ENCODE measurements at regions not wholly inside any gene's neighbourhood (a gene's known extent, or its start where the extent isn't known, plus 50 kb on each side); places are given as distances from the start of the nearest gene placed in this dataset.

GRCh38 chr13:21930536-21930935, 259.7 kb downstream of the FGF9 start:
- no peak overlapping the region for H3K9ac ChIP-seq (ENCODE audit: extremely low read depth, low read length, poor library complexity, severe bottlenecking)
- Mint-ChIP-seq H3K4me3 (no peak overlapping the region), H3K4me1 (peaks cover 4% of the 10 kb centered on the region), H3K27ac (no peak overlapping the region), H3K36me3 (ENCODE audit: low read depth) (no peaks in the 10 kb centered on the region), H3K27me3 (ENCODE audit: insufficient read depth) (peaks cover 2% of the 10 kb centered on the region), H3K9me3 (no peaks in the 10 kb centered on the region)
- no peaks in the 10 kb centered on the region for H3K36me3 ChIP-seq (ENCODE audit: control insufficient read depth, insufficient read depth, low read length)
- WGBS, 2 experiments (ENCODE audit: insufficient coverage in 1 of 2, insufficient read length in 1 of 2) = 70 to 88% methylated on average over 4 to 6 of the region's 6 CpGs
- no peaks in the 10 kb centered on the region for H3K9me3 ChIP-seq (ENCODE audit: control insufficient read depth, low read length)
- no peaks in the 10 kb centered on the region for H3K4me1 ChIP-seq (ENCODE audit: control insufficient read depth, insufficient read depth, low read length)
- H3K27me3 ChIP-seq (ENCODE audit: control insufficient read depth, insufficient read depth, low read length, poor library complexity, severe bottlenecking) = no peaks in the 10 kb centered on the region
- no peak overlapping the region for H3K27ac ChIP-seq (ENCODE audit: low read depth, low read length)
- no peak overlapping the region for H3K4me3 ChIP-seq (ENCODE audit: low read length)
- no peak for TF ChIP-seq CTCF (conservative IDR thresholded peaks at IDR 0.05)
- DNase-seq = no peak

DNA sequence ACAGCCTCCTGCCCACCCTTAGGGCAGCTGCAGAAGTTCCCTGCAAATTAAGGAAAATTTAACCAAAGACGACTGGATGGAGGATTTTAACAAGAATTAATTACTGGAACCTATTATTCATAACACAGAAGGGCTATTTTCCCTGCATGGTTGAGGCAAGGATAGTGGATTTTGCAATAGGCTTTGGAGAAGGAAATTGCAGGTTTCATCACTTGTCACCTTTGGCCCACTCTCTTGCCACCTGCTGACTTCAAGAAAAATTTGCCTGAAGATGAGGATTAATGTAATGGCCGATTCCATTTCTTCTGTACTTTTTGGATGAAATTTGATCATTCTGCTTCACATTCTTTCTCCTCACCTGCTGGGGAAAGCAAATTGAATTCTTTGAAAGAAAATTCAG, 261.7 kb downstream of the FGF9 start:
- H3K27ac ChIP-seq (ENCODE audit: low read depth, low read length) = no peak overlapping the region

GRCh38 chr13:21932996-21933395, 262.1 kb downstream of the FGF9 start:
- no peak overlapping the region for H3K4me3 ChIP-seq (ENCODE audit: low read length)
- no peaks in the 10 kb centered on the region for H3K4me1 ChIP-seq (ENCODE audit: control insufficient read depth, insufficient read depth, low read length)
- H3K27me3 Mint-ChIP-seq (ENCODE audit: insufficient read depth) = no peaks in the 10 kb centered on the region
- no peak overlapping the region for H3K4me3 Mint-ChIP-seq
- DNase-seq = no peak
- no peak overlapping the region for H3K27ac ChIP-seq (ENCODE audit: low read depth, low read length)
- no peak overlapping the region for H3K27ac Mint-ChIP-seq
- TF ChIP-seq CTCF (conservative IDR thresholded peaks at IDR 0.05) = no peak
- no peak overlapping the region for H3K9ac ChIP-seq (ENCODE audit: extremely low read depth, low read length, poor library complexity, severe bottlenecking)
- no peaks in the 10 kb centered on the region for H3K27me3 ChIP-seq (ENCODE audit: control insufficient read depth, insufficient read depth, low read length, poor library complexity, severe bottlenecking)
- H3K36me3 Mint-ChIP-seq (ENCODE audit: low read depth) = no peaks in the 10 kb centered on the region
- H3K9me3 ChIP-seq (ENCODE audit: control insufficient read depth, low read length) = no peaks in the 10 kb centered on the region
- WGBS, 2 experiments (ENCODE audit: insufficient coverage in 1 of 2, insufficient read length in 1 of 2) = 89 to 91% methylated on average over 5 to 6 of the region's 6 CpGs
- no peaks in the 10 kb centered on the region for H3K36me3 ChIP-seq (ENCODE audit: control insufficient read depth, insufficient read depth, low read length)
- H3K4me1 Mint-ChIP-seq = peaks cover 4% of the 10 kb centered on the region
- no peaks in the 10 kb centered on the region for H3K9me3 Mint-ChIP-seq

More for the DNA sequence above, 261.7 kb downstream of the FGF9 start:
- H3K4me1 Mint-ChIP-seq = peaks cover 4% of the 10 kb centered on the region
- H3K4me3 Mint-ChIP-seq = no peak overlapping the region
- Histone ChIP-seq H3K9me3 (ENCODE audit: control insufficient read depth, low read length) (no peaks in the 10 kb centered on the region), H3K4me3 (ENCODE audit: low read length) (no peak overlapping the region), H3K9ac (ENCODE audit: extremely low read depth, low read length, poor library complexity, severe bottlenecking) (no peak overlapping the region), H3K36me3 (ENCODE audit: control insufficient read depth, insufficient read depth, low read length) (no peaks in the 10 kb centered on the region), H3K4me1 (ENCODE audit: control insufficient read depth, insufficient read depth, low read length) (no peaks in the 10 kb centered on the region), H3K27me3 (ENCODE audit: control insufficient read depth, insufficient read depth, low read length, poor library complexity, severe bottlenecking) (no peaks in the 10 kb centered on the region)
- no peak for DNase-seq
- H3K36me3 Mint-ChIP-seq (ENCODE audit: low read depth) = no peaks in the 10 kb centered on the region
- no peaks in the 10 kb centered on the region for H3K27me3 Mint-ChIP-seq (ENCODE audit: insufficient read depth)
- TF ChIP-seq CTCF (conservative IDR thresholded peaks at IDR 0.05) = no peak
- H3K27ac Mint-ChIP-seq = no peak overlapping the region
- H3K9me3 Mint-ChIP-seq = no peaks in the 10 kb centered on the region
- 85% methylated on average over 2 of the region's 2 CpGs; no CpG with 5 or more reads in 1 of the 2 experiments for WGBS, 2 experiments (ENCODE audit: insufficient coverage in 1 of 2, insufficient read length in 1 of 2)
